GM12878 (cell line): ENCODE measurements at regions not wholly inside any gene's neighbourhood (a gene's known extent, or its start where the extent isn't known, plus 50 kb on each side); places are given as distances from the start of the nearest gene placed in this dataset.

ENCODE experiments used
- ETV6 ChIP-seq, 2 experiments: fragments of 450-650 bp in 1 of 2; IDR thresholded peaks in 1 of 2; conservative IDR thresholded peaks in 1 of 2; 2 replicates each; pipeline ENCODE4 v1.6.1; 2014; ENCODE audit warnings: antibody characterized with exemption in 1 of 2, borderline replicate concordance in 1 of 2, low read depth in 1 of 2, mild to moderate bottlenecking in 1 of 2, moderate library complexity in 1 of 2
- JUND ChIP-seq: IDR thresholded peaks from 2 replicates; pipeline ENCODE4 v1.6.1; 2012; ENCODE audit warnings: low read depth, mild to moderate bottlenecking, low read length, improper control_type of control experiment, moderate library complexity
- PAX8 ChIP-seq: fragments of 450-650 bp; IDR thresholded peaks from 2 replicates; pipeline ENCODE4 v1.6.1; 2017; ENCODE audit warnings: mild to moderate bottlenecking, moderate library complexity
- POLR2A ChIP-seq: IDR thresholded peaks from 2 replicates; pipeline ENCODE4 v1.6.1; 2011; ENCODE audit warnings: low read depth, mild to moderate bottlenecking, low read length
- RAD21 ChIP-seq: IDR thresholded peaks from 2 replicates; pipeline ENCODE4 v1.6.1; 2011; ENCODE audit warnings: mild to moderate bottlenecking, low read depth, low read length, moderate library complexity; ENCODE audit not compliant: insufficient read depth
- SP1 ChIP-seq: IDR thresholded peaks from one replicate; pipeline ENCODE4 v1.6.1; 2011; ENCODE audit warnings: low read depth, low read length
- TCF3 ChIP-seq: IDR thresholded peaks from 2 replicates; pipeline ENCODE4 v1.6.1; 2012; ENCODE audit warnings: low read depth, mild to moderate bottlenecking, low read length, borderline replicate concordance; ENCODE audit not compliant: insufficient read depth
- TF ChIP-seq, protein P1 (sequence below): fragments of 450-650 bp; IDR thresholded peaks from 2 replicates; pipeline ENCODE4 v1.6.1; 2016; ENCODE audit warnings: mild to moderate bottlenecking
- TF ChIP-seq, protein P2 (sequence below), 3 experiments: IDR thresholded peaks in 2 of 3; conservative IDR thresholded peaks in 1 of 3; 2 replicates each; pipeline ENCODE4 v1.5.1; 2011; ENCODE audit warnings: low read depth in 3 of 3, low read length in 3 of 3, mild to moderate bottlenecking in 3 of 3, control low read depth in 2 of 3, moderate library complexity in 2 of 3, inconsistent platforms in 1 of 3, mixed read lengths in 1 of 3; ENCODE audit not compliant: control insufficient read depth in 2 of 3, insufficient read depth in 1 of 3; ENCODE audit errors: extremely low read depth in 1 of 3
- TF ChIP-seq, protein P3 (sequence below): IDR thresholded peaks from 2 replicates; pipeline ENCODE4 v1.6.1; 2011; ENCODE audit warnings: low read depth, low read length, improper control_type of control experiment, borderline replicate concordance

DNA sequence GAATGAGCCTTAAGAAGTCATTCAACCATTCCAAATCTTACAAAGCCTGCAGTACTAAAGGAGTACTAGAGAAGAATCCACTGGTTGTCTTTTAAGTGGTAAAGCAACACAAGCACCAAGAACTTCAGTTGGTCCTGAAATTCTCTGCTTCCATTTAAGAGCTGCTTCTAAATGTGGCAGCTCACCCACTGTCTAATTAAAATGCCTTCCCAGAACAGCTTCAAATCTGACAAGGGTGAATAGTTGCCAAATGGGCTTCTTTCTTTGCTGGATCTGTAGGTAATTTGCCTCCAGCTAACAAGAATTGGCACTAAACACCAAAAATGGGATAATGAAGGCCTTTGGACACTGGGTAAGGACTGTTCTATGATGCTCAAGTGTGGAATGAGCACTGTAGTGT, 72.2 kb upstream of the NAP1L1 start:
- TF ChIP-seq SP1, result no peak
- TF ChIP-seq, protein P1, sequence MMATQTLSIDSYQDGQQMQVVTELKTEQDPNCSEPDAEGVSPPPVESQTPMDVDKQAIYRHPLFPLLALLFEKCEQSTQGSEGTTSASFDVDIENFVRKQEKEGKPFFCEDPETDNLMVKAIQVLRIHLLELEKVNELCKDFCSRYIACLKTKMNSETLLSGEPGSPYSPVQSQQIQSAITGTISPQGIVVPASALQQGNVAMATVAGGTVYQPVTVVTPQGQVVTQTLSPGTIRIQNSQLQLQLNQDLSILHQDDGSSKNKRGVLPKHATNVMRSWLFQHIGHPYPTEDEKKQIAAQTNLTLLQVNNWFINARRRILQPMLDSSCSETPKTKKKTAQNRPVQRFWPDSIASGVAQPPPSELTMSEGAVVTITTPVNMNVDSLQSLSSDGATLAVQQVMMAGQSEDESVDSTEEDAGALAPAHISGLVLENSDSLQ, result no peak
- TF ChIP-seq, protein P2, sequence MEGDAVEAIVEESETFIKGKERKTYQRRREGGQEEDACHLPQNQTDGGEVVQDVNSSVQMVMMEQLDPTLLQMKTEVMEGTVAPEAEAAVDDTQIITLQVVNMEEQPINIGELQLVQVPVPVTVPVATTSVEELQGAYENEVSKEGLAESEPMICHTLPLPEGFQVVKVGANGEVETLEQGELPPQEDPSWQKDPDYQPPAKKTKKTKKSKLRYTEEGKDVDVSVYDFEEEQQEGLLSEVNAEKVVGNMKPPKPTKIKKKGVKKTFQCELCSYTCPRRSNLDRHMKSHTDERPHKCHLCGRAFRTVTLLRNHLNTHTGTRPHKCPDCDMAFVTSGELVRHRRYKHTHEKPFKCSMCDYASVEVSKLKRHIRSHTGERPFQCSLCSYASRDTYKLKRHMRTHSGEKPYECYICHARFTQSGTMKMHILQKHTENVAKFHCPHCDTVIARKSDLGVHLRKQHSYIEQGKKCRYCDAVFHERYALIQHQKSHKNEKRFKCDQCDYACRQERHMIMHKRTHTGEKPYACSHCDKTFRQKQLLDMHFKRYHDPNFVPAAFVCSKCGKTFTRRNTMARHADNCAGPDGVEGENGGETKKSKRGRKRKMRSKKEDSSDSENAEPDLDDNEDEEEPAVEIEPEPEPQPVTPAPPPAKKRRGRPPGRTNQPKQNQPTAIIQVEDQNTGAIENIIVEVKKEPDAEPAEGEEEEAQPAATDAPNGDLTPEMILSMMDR (IDR thresholded peaks at IDR 0.05 in 2 of 3, conservative IDR thresholded peaks at IDR 0.05 in 1 of 3; ENCODE audit: control insufficient read depth in 2 of 3, extremely low read depth in 1 of 3, insufficient read depth in 1 of 3, low read depth in 3 of 3, low read length in 3 of 3), result no peak
- TF ChIP-seq PAX8, result no peak
- TF ChIP-seq POLR2A, result no peak
- no peak for TF ChIP-seq RAD21
- no peak for TF ChIP-seq JUND
- TF ChIP-seq TCF3, result no peak
- no peak for TF ChIP-seq ETV6 (conservative IDR thresholded peaks at IDR 0.05 in 1 of 2, IDR thresholded peaks at IDR 0.05 in 1 of 2; ENCODE audit: borderline replicate concordance in 1 of 2, low read depth in 1 of 2)
- TF ChIP-seq, protein P3, sequence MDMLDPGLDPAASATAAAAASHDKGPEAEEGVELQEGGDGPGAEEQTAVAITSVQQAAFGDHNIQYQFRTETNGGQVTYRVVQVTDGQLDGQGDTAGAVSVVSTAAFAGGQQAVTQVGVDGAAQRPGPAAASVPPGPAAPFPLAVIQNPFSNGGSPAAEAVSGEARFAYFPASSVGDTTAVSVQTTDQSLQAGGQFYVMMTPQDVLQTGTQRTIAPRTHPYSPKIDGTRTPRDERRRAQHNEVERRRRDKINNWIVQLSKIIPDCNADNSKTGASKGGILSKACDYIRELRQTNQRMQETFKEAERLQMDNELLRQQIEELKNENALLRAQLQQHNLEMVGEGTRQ, result no peak
